Prostate gland (tissue), 2 donors: ENCODE measurements at regions not wholly inside any gene's neighbourhood (a gene's known extent, or its start where the extent isn't known, plus 50 kb on each side); places are given as distances from the start of the nearest gene placed in this dataset.

Experiments
- CTCF ChIP-seq, 4 experiments: fragments of 200-600 bp in 2 of 4; fragments of 450-650 bp in 2 of 4; sonication (generic) in 2 of 4; IDR thresholded peaks; 1 replicate in 3 of 4; 2 replicates in 1 of 4; pipeline ENCODE4 v1.5.1; 2016 to 2019; ENCODE audit warnings: antibody characterized with exemption in 4 of 4, mild to moderate bottlenecking in 2 of 4, moderate library complexity in 2 of 4
- POLR2A ChIP-seq: fragments of 450-650 bp; IDR thresholded peaks from one replicate; pipeline ENCODE4 v1.6.1; 2016; ENCODE audit warnings: antibody characterized with exemption, mild to moderate bottlenecking

GRCh38 chr4:125728568-125728967, 413.8 kb downstream of the FAT4 start:
- TF ChIP-seq POLR2A, result no peak
- no peak for TF ChIP-seq CTCF (IDR thresholded peaks at IDR 0.05)
